ENCODE measurements at regions not wholly inside any gene's neighbourhood (a gene's known extent, or its start where the extent isn't known, plus 50 kb on each side); places are given as distances from the start of the nearest gene placed in this dataset.

DNA sequence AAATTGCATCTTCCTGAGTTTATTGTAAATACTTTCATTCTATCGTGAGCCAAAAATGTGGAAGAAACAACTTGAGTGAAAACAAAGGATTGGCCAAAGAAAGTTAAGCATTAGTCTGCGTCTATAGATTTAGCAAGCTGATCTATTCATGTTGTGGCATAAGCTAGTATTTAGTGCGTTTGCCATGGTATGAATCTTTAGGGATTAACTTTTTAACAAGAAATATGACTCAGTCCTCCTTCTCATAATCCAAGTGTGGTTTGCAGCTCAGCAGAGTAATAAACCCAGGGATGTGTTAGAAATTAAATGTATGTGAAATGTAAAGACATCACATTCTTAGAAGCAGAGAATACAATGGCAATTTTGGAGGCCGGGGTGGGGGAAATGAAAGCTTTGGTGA, 1110.9 kb downstream of the NLGN4X start:
- H3K4me3 ChIP-seq, result no peak overlapping the region
- no peaks in the 10 kb centered on the region for H3K36me3 ChIP-seq
- H3K27me3 ChIP-seq, result no peaks in the 10 kb centered on the region
- H3K9me3 ChIP-seq (ENCODE audit: low read depth), result no peaks in the 10 kb centered on the region
- no peaks in the 10 kb centered on the region for H3K4me1 ChIP-seq (ENCODE audit: low read depth)
- no peak overlapping the region for H3K27ac ChIP-seq
- DNase-seq (ENCODE audit: low read depth in 1 of 2, low spot score in 1 of 2), result no peak
- TF ChIP-seq, protein P1, sequence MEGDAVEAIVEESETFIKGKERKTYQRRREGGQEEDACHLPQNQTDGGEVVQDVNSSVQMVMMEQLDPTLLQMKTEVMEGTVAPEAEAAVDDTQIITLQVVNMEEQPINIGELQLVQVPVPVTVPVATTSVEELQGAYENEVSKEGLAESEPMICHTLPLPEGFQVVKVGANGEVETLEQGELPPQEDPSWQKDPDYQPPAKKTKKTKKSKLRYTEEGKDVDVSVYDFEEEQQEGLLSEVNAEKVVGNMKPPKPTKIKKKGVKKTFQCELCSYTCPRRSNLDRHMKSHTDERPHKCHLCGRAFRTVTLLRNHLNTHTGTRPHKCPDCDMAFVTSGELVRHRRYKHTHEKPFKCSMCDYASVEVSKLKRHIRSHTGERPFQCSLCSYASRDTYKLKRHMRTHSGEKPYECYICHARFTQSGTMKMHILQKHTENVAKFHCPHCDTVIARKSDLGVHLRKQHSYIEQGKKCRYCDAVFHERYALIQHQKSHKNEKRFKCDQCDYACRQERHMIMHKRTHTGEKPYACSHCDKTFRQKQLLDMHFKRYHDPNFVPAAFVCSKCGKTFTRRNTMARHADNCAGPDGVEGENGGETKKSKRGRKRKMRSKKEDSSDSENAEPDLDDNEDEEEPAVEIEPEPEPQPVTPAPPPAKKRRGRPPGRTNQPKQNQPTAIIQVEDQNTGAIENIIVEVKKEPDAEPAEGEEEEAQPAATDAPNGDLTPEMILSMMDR (IDR thresholded peaks at IDR 0.05; ENCODE audit: low read depth, low read length), result no peak

DNA sequence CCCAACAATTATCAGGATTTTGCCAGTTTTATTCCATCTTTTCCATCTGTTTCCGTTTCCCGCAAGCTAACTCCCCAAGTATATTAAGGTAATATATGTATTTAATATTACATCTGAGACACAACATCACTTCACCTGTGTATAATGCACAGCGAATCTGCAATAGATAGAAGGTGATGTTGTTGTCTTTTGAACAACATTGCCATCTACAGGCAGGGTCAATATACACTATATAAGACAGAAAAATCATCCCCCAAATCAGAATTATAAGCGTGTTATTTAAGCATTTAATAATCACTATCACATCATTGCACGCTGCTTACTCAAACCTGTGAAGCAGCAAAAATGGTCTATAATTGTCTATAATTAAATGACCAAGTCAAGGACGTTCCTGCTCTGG, 1115.5 kb downstream of the NLGN4X start:
- H3K4me3 ChIP-seq, result no peak overlapping the region
- no peaks in the 10 kb centered on the region for H3K27me3 ChIP-seq
- TF ChIP-seq, protein P1 (IDR thresholded peaks at IDR 0.05; ENCODE audit: low read depth, low read length), result no peak
- peak in 1 of 2 donors; percentile 52 for DNase-seq (ENCODE audit: low read depth in 1 of 2, low spot score in 1 of 2)
- no peaks in the 10 kb centered on the region for H3K4me1 ChIP-seq (ENCODE audit: low read depth)
- no peaks in the 10 kb centered on the region for H3K36me3 ChIP-seq
- no peak overlapping the region for H3K27ac ChIP-seq
- H3K9me3 ChIP-seq (ENCODE audit: low read depth), result no peaks in the 10 kb centered on the region

DNA sequence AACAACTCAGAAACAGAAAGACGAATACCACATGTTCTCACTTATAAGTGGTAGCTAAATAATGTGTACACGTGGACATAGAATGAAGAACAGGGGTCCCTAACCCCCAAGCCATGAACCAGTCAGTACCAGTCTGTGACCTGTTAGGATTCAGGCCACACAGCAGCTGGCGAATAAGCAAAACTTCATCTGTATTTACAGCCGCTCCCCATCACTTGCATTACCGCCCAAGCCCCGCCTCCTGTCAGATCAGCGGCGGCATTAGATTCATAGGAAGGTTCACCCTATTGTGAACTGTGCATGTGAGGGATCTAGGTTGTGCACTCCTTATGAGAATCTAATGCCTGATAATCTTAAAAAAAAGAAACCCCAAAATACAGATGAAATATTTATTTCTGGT, 1128.7 kb downstream of the NLGN4X start:
- DNase-seq (ENCODE audit: low read depth in 1 of 2, low spot score in 1 of 2), result no peak
- no peaks in the 10 kb centered on the region for H3K27me3 ChIP-seq
- no peaks in the 10 kb centered on the region for H3K36me3 ChIP-seq
- TF ChIP-seq, protein P1 (IDR thresholded peaks at IDR 0.05; ENCODE audit: low read depth, low read length), result no peak
- no peak overlapping the region for H3K27ac ChIP-seq
- no peaks in the 10 kb centered on the region for H3K4me1 ChIP-seq (ENCODE audit: low read depth)
- H3K9me3 ChIP-seq (ENCODE audit: low read depth), result no peaks in the 10 kb centered on the region
- H3K4me3 ChIP-seq, result no peak overlapping the region

DNA sequence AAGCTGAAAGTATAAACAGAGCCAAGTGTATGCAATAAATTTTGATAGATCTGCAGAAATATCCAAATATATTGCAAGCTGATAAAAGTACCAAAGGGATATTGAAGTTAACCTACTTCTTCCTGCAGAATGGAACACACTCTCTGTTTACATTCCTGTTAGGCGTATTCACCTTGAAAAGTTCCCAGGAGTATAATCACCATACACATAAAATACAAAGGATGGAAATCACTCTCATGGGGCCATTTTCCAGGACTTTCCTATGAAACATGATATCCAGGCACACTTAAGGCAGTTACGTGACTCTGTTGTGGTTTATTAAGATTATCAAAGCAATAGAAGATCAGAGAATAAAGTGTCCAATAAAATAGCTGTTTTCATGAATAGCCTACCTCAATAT, 1142.3 kb downstream of the NLGN4X start:
- Histone ChIP-seq H3K36me3 (no peaks in the 10 kb centered on the region), H3K9me3 (ENCODE audit: low read depth) (no peaks in the 10 kb centered on the region), H3K27me3 (no peaks in the 10 kb centered on the region), H3K4me1 (ENCODE audit: low read depth) (no peaks in the 10 kb centered on the region), H3K4me3 (no peak overlapping the region), H3K27ac (no peak overlapping the region)
- DNase-seq (ENCODE audit: low read depth in 1 of 2, low spot score in 1 of 2), result no peak
- TF ChIP-seq, protein P1 (IDR thresholded peaks at IDR 0.05; ENCODE audit: low read depth, low read length), result no peak

DNA sequence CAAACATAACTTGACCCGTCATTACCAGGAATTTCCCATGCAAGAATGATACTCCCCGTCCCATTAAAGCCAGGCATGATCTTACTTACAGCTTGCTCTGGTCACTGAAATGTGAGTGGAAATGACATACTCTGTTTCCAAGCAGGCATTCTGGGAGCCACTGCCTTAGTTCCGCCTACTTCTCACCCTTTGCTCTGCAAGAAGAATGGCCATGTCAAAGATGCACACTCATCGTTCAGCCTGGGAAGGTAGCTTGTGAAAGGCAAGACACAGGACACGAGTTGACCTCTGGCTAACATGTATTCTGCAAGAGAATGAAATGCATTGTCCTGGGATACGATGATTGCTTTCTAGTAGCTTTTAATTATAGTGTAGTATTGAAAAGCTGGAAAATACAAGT, 1144.4 kb downstream of the NLGN4X start:
- H3K27ac ChIP-seq, result no peak overlapping the region
- no peaks in the 10 kb centered on the region for H3K4me1 ChIP-seq (ENCODE audit: low read depth)
- TF ChIP-seq, protein P1 (IDR thresholded peaks at IDR 0.05; ENCODE audit: low read depth, low read length), result no peak
- H3K27me3 ChIP-seq, result no peaks in the 10 kb centered on the region
- no peak for DNase-seq (ENCODE audit: low read depth in 1 of 2, low spot score in 1 of 2)
- H3K9me3 ChIP-seq (ENCODE audit: low read depth), result no peaks in the 10 kb centered on the region
- no peaks in the 10 kb centered on the region for H3K36me3 ChIP-seq
- H3K4me3 ChIP-seq, result no peak overlapping the region

DNA sequence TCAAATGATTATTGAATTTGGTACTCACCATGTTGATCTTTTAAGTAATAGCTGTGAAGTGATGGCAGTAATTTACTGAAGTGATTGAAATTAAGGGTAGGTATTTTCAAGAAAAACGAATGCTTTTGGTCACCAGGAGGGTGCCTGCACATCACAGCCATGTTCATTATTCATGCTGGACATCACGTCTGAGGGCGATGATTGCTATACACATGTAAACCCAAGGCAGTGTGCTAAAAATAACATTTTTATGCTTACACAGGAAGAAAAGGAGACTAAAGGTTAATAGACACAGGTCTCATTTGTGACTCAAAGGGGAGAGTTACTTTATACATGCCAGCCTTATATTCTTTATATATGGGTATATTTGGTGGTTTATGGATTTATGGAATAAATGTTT, 1146.0 kb downstream of the NLGN4X start:
- no peak for DNase-seq (ENCODE audit: low read depth in 1 of 2, low spot score in 1 of 2)
- Histone ChIP-seq H3K27me3 (no peaks in the 10 kb centered on the region), H3K4me1 (ENCODE audit: low read depth) (no peaks in the 10 kb centered on the region), H3K9me3 (ENCODE audit: low read depth) (no peaks in the 10 kb centered on the region), H3K36me3 (no peaks in the 10 kb centered on the region), H3K4me3 (no peak overlapping the region), H3K27ac (no peak overlapping the region)
- TF ChIP-seq, protein P1 (IDR thresholded peaks at IDR 0.05; ENCODE audit: low read depth, low read length), result no peak

Measured in cardiac muscle cell (in vitro differentiated cells and primary cell).